Testis (tissue), 2 donors: ENCODE measurements at regions not wholly inside any gene's neighbourhood (a gene's known extent, or its start where the extent isn't known, plus 50 kb on each side); places are given as distances from the start of the nearest gene placed in this dataset.

Experiments used
- POLR2A ChIP-seq: fragments of 450-650 bp; IDR thresholded peaks from one replicate; pipeline ENCODE4 v1.6.1; 2017; ENCODE audit warnings: antibody characterized with exemption, mild to moderate bottlenecking, moderate library complexity
- TF ChIP-seq, protein P1 (sequence below), 3 experiments: fragments of 450-650 bp in 2 of 3; fragments of 200-600 bp in 1 of 3; sonication (generic) in 1 of 3; IDR thresholded peaks; one replicate each; pipeline ENCODE4 v1.5.1; 2016 to 2019; ENCODE audit warnings: antibody characterized with exemption in 3 of 3, mild to moderate bottlenecking in 2 of 3, moderate library complexity in 1 of 3

DNA sequence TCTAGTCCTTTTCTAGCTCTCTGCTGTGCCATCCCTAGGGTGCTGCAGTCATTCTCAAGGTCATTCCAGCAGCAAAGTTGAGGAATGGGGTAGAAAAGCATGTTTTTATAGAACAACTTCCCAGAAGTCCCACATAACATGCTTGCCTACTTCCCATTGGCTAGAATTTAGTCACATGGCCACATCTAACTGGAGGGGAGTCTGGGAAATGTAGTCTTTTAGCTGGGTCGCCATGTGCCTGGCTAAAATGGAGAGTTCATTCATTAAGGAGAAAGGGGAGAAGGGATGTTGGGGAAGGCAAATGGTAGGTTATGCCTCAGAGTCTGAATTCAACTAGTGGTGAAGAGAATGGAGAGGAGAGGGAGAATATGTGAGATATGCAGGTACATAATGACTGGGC is 85.7 kb downstream of the SLC4A3 start:
- TF ChIP-seq, protein P1, sequence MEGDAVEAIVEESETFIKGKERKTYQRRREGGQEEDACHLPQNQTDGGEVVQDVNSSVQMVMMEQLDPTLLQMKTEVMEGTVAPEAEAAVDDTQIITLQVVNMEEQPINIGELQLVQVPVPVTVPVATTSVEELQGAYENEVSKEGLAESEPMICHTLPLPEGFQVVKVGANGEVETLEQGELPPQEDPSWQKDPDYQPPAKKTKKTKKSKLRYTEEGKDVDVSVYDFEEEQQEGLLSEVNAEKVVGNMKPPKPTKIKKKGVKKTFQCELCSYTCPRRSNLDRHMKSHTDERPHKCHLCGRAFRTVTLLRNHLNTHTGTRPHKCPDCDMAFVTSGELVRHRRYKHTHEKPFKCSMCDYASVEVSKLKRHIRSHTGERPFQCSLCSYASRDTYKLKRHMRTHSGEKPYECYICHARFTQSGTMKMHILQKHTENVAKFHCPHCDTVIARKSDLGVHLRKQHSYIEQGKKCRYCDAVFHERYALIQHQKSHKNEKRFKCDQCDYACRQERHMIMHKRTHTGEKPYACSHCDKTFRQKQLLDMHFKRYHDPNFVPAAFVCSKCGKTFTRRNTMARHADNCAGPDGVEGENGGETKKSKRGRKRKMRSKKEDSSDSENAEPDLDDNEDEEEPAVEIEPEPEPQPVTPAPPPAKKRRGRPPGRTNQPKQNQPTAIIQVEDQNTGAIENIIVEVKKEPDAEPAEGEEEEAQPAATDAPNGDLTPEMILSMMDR (IDR thresholded peaks at IDR 0.05) = no peak
- no peak for TF ChIP-seq POLR2A
